HL-60 (cell line): ENCODE measurements at regions not wholly inside any gene's neighbourhood (a gene's known extent, or its start where the extent isn't known, plus 50 kb on each side); places are given as distances from the start of the nearest gene placed in this dataset.

Experiments
- DNase-seq, 2 experiments: peaks; one replicate each; pipeline ENCODE4 v3.0.0-alpha.2; 2010 to 2020; ENCODE audit warnings: low read depth in 1 of 2, low spot score in 1 of 2
- H3K27ac ChIP-seq: fragments of 250-450 bp; sonication (Bioruptor Pico); replicated peaks from 2 replicates; pipeline ENCODE4 v1.5.1; 2020; ENCODE audit warnings: mild to moderate bottlenecking, moderate library complexity
- H3K27me3 ChIP-seq: fragments of 250-450 bp; sonication (Bioruptor Pico); 2 replicates; pipeline ENCODE4 v1.5.1; 2021; ENCODE audit warnings: mild to moderate bottlenecking, moderate library complexity; ENCODE audit not compliant: insufficient read depth, poor library complexity, severe bottlenecking
- H3K4me3 ChIP-seq: replicated peaks from 2 replicates; pipeline ENCODE4 v1.5.1; 2011; ENCODE audit warnings: mild to moderate bottlenecking, control low read depth, low read length; ENCODE audit not compliant: insufficient read depth
- CTCF ChIP-seq: IDR thresholded peaks from one replicate; pipeline ENCODE4 v1.5.1; 2011; ENCODE audit warnings: low read length, control low read depth, inconsistent platforms; ENCODE audit not compliant: insufficient read depth
- GABPA ChIP-seq: IDR thresholded peaks from 2 replicates; pipeline ENCODE4 v1.6.1; 2012; ENCODE audit warnings: low read depth
- POLR2AphosphoS5 ChIP-seq: IDR thresholded peaks from 2 replicates; pipeline ENCODE4 v1.6.1; 2012; ENCODE audit warnings: low read depth
- REST ChIP-seq: IDR thresholded peaks from 2 replicates; pipeline ENCODE4 v1.6.1; 2012; ENCODE audit warnings: low read depth; ENCODE audit not compliant: insufficient replicate concordance
- SPI1 ChIP-seq: IDR thresholded peaks from 2 replicates; pipeline ENCODE4 v1.6.1; 2012; ENCODE audit warnings: low read depth, mild to moderate bottlenecking, borderline replicate concordance

- Histone ChIP-seq H3K27ac (no peak overlapping the region), H3K27me3 (no peaks in the 10 kb centered on the region), H3K4me3 (no peak overlapping the region)
- no peak for DNase-seq
- TF ChIP-seq GABPA (no peak), SPI1 (no peak), CTCF (no peak), POLR2AphosphoS5 (no peak), REST (no peak)
Measured at GRCh38 chr6:108734271-108734922, 113.8 kb upstream of the ARMC2 start.

- H3K27ac ChIP-seq: no peak overlapping the region
- TF ChIP-seq GABPA: no peak
- no peak for TF ChIP-seq CTCF
- TF ChIP-seq SPI1: no peak
- no peak for TF ChIP-seq POLR2AphosphoS5
- TF ChIP-seq REST: no peak
- no peak overlapping the region for H3K4me3 ChIP-seq
- DNase-seq: no peak
- no peaks in the 10 kb centered on the region for H3K27me3 ChIP-seq
Measured at GRCh38 chr6:108735310-108736001, 112.8 kb upstream of the ARMC2 start.

GRCh38 chr6:108736002-108736361 is 112.2 kb upstream of the ARMC2 start:
- H3K4me3 ChIP-seq: no peak overlapping the region
- TF ChIP-seq POLR2AphosphoS5: no peak
- no peak for TF ChIP-seq SPI1
- TF ChIP-seq GABPA: no peak
- TF ChIP-seq REST: no peak
- TF ChIP-seq CTCF: no peak
- H3K27ac ChIP-seq: no peak overlapping the region
- no peaks in the 10 kb centered on the region for H3K27me3 ChIP-seq
- no peak for DNase-seq
